Mesothelial cell of epicardium (in vitro differentiated cells): ENCODE measurements at regions not wholly inside any gene's neighbourhood (a gene's known extent, or its start where the extent isn't known, plus 50 kb on each side); places are given as distances from the start of the nearest gene placed in this dataset.
A peak's percentile ranks its signal among the peaks of the same experiment; 100 is the strongest.

Source experiments
- DNase-seq, 2 experiments: peaks; one replicate each; pipeline ENCODE4 v3.0.0; 2021; ENCODE audit warnings: low spot score in 2 of 2; ENCODE audit not compliant: unreplicated experiment in 2 of 2
- H3K27ac Mint-ChIP-seq: 2 replicates; pipeline ENCODE4 v1.8.0; 2021; ENCODE audit warnings: mixed read lengths
- H3K27me3 Mint-ChIP-seq: 2 replicates; pipeline ENCODE4 v1.8.0; 2021; ENCODE audit warnings: low read depth, mixed read lengths
- H3K36me3 Mint-ChIP-seq: 2 replicates; pipeline ENCODE4 v1.8.0; 2021; ENCODE audit warnings: mixed read lengths
- H3K4me1 Mint-ChIP-seq: 2 replicates; pipeline ENCODE4 v1.8.0; 2021; ENCODE audit warnings: mixed read lengths
- H3K4me3 Mint-ChIP-seq: 2 replicates; pipeline ENCODE4 v1.8.0; 2021; ENCODE audit warnings: mild to moderate bottlenecking, moderate library complexity, mixed read lengths
- H3K9me3 Mint-ChIP-seq: 2 replicates; pipeline ENCODE4 v1.8.0; 2021; ENCODE audit warnings: mixed read lengths
- CTCF ChIP-seq: fragments of 200-600 bp; sonication (generic); IDR thresholded peaks from one replicate; pipeline ENCODE4 v1.5.0; 2021; ENCODE audit warnings: antibody characterized with exemption; ENCODE audit not compliant: unreplicated experiment

DNA sequence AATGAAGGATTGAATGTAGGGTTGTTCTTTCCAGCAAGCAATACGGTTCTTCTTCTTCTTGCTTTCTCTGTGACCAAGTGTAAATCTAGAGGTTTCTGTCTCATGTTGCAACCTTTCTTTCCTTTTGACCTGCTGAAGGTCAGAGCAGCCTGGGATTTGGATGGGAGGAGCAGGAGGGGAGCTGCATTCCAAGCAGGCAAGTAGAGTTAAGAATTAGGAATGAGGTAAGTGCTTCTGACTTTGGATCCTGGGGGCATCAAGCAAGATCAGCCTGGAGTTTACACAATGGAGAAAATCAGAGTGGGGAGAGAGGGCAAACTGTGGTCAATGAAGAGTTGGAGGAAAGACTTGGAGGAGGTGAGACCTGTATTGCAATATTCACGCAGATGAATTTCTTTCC lies 225.6 kb upstream of the ZBED5 start:
- no peaks in the 10 kb centered on the region for H3K36me3 Mint-ChIP-seq
- no peak for DNase-seq
- H3K4me1 Mint-ChIP-seq, result peaks cover 18% of the 10 kb centered on the region

GRCh38 chr11:11082646-11083045 lies 224.8 kb upstream of the ZBED5 start:
- Mint-ChIP-seq H3K4me1 (peaks cover 18% of the 10 kb centered on the region), H3K27ac (peak overlapping the region; percentile 62), H3K9me3 (peaks cover 4% of the 10 kb centered on the region), H3K36me3 (no peaks in the 10 kb centered on the region), H3K27me3 (peaks cover 7% of the 10 kb centered on the region), H3K4me3 (no peak overlapping the region)
- TF ChIP-seq CTCF, result no peak
- DNase-seq, result no peak

More for the DNA sequence above, 225.6 kb upstream of the ZBED5 start:
- H3K9me3 Mint-ChIP-seq, result peaks cover 4% of the 10 kb centered on the region
- TF ChIP-seq CTCF, result no peak
- peaks cover 7% of the 10 kb centered on the region for H3K27me3 Mint-ChIP-seq
- H3K27ac Mint-ChIP-seq, result no peak overlapping the region
- H3K4me3 Mint-ChIP-seq, result no peak overlapping the region

GRCh38 chr11:11081776-11082175 lies 223.9 kb upstream of the ZBED5 start:
- Mint-ChIP-seq H3K36me3 (no peaks in the 10 kb centered on the region), H3K9me3 (peaks cover 4% of the 10 kb centered on the region), H3K4me1 (peaks cover 20% of the 10 kb centered on the region), H3K27ac (no peak overlapping the region), H3K4me3 (no peak overlapping the region), H3K27me3 (peaks cover 7% of the 10 kb centered on the region)
- DNase-seq, result no peak
- no peak for TF ChIP-seq CTCF

GRCh38 chr11:11081288-11081687 lies 223.4 kb upstream of the ZBED5 start:
- peaks cover 4% of the 10 kb centered on the region for H3K9me3 Mint-ChIP-seq
- DNase-seq, result no peak
- no peaks in the 10 kb centered on the region for H3K36me3 Mint-ChIP-seq
- H3K27me3 Mint-ChIP-seq, result peaks cover 7% of the 10 kb centered on the region
- H3K27ac Mint-ChIP-seq, result no peak overlapping the region
- TF ChIP-seq CTCF, result no peak
- no peak overlapping the region for H3K4me3 Mint-ChIP-seq
- H3K4me1 Mint-ChIP-seq, result peaks cover 23% of the 10 kb centered on the region

DNA sequence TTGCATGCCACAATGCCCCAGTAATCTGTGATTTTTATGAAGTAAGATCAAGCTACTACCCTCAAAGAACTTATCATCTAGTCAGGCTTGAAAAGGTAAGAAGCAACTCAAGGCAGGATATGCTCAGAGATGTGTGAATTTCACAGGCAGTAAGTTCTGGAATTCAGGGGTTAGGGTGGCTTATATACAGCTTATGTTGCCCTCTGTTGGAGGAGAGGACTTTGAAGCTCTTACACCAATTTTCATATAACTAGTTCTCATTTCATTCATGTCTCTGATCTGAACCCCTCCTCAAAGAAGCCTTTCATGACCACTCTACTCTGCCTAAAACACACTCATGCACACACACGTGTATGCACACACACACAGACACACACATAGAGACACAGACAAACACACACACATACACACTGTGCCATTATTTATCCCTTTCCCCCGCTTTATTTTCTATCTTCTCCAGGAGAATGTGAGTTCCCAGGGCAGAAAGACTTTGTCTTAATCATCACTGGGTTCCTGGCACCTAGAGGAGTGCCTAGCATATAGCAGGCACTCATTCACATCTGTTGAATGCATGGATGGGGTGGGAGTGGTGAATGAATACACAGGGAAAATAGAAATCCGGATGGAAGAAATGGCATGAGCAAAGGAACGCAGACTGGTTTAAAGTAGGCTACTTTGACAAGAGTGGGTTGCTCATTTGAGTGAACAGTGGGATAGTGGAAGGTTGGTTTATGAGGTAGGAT lies 220.7 kb upstream of the ZBED5 start:
- no peak for DNase-seq
- Mint-ChIP-seq H3K4me1 (peaks cover 33% of the 10 kb centered on the region), H3K27me3 (peaks cover 7% of the 10 kb centered on the region), H3K4me3 (no peak overlapping the region), H3K27ac (no peak overlapping the region), H3K36me3 (no peaks in the 10 kb centered on the region), H3K9me3 (peaks cover 3% of the 10 kb centered on the region)
- TF ChIP-seq CTCF, result no peak
